BJ (cell line): ENCODE measurements at regions not wholly inside any gene's neighbourhood (a gene's known extent, or its start where the extent isn't known, plus 50 kb on each side); places are given as distances from the start of the nearest gene placed in this dataset.

Source experiments
- CTCF ChIA-PET: fragments of 350-600 bp; formaldehyde crosslinking; extraction: SDS; loops from one replicate; lab custom pipeline; 2021; ENCODE audit warnings: antibody characterized with exemption, inconsistent platforms; lab: Yijun Ruan, JAX
- POLR2A ChIA-PET: fragments of 300-600 bp; sonication (Branson Sonifier 250); formaldehyde crosslinking; extraction: SDS; loops from one replicate; lab custom pipeline; 2021; ENCODE audit warnings: antibody characterized with exemption; lab: Charles Lee
- DNase-seq: peaks from one replicate; pipeline ENCODE4 v3.0.0-alpha.2; 2011; ENCODE audit warnings: low read depth
- H3K27me3 ChIP-seq: 2 replicates; pipeline ENCODE4 v1.6.0; 2011; ENCODE audit warnings: low read length; ENCODE audit not compliant: control insufficient read depth, insufficient read depth
- H3K36me3 ChIP-seq: 2 replicates; pipeline ENCODE4 v1.5.1; 2011; ENCODE audit warnings: low read length; ENCODE audit not compliant: control insufficient read depth, insufficient read depth
- H3K4me3 ChIP-seq: 2 replicates; pipeline ENCODE4 v1.5.1; 2011; ENCODE audit warnings: low read depth, mild to moderate bottlenecking, control low read depth, low read length
- CTCF ChIP-seq: IDR thresholded peaks from 2 replicates; pipeline ENCODE4 v1.5.1; 2011; ENCODE audit warnings: low read depth, mild to moderate bottlenecking, control low read depth, inconsistent platforms, low read length, moderate library complexity; ENCODE audit not compliant: insufficient read depth

DNA sequence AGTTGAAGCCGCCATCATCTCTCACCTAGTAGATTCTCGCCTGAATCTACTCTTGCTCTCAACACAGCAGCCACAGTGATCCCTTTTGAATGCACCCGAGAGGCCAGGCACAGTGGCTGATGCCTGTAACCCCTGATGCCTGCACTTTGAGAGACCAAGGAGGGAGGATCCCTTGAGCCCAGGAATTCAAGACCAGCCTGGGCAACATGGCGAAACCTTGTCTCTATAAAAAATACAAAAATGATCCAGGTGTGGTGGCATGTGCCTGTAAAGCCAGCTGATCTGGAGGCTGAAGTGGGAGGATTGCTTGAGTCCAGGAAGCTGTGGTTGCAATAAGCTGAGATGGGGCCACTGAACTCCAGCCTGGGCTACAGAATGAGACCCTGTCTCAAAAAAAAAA, 60.3 kb upstream of the EML4 start:
- H3K27me3 ChIP-seq = no peaks in the 10 kb centered on the region
- H3K4me3 ChIP-seq = no peak overlapping the region
- no peaks in the 10 kb centered on the region for H3K36me3 ChIP-seq
- CTCF ChIA-PET = no interaction called here
- no peak for TF ChIP-seq CTCF
- no peak for DNase-seq
- POLR2A ChIA-PET = no interaction called here

DNA sequence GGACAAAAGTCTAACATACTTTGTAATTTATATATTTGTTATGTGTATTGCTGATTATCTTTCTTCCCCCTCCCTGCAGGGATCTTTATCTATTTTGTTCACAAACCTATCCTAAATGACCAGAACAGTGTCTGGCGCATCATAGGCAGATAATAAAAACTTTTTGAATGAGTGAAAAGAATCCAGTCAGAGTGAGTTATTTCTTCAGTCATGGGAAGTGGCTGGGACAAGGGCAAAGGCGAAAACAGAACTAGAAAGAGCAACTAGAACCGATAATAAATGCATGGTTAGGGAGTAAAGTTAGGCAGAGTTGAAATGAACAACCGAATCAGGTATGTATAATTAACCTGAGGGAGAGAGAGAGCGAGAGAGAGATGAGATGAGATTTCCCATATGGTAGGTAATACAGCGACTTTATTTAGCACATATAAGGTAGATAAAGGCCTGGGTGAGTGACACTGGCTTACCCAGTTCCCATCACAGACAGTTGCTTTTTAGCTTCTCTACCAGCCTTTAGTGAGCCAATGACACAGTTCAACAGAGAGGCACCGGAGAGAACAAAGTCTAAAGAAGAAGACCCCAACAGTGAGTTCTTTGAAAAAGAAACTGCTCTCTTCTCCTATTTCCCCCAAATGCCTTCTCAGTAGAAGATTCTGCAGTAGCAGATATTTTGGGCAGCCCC, 59.1 kb upstream of the EML4 start:
- no peaks in the 10 kb centered on the region for H3K27me3 ChIP-seq
- CTCF ChIA-PET = no interaction called here
- no peak for DNase-seq
- H3K4me3 ChIP-seq = no peak overlapping the region
- no peaks in the 10 kb centered on the region for H3K36me3 ChIP-seq
- POLR2A ChIA-PET = no interaction called here
- no peak for TF ChIP-seq CTCF

GRCh38 chr2:42110641-42111322, 58.4 kb upstream of the EML4 start:
- ChIA-PET POLR2A (interaction anchor here (0.6 kb wide), 1 partner anchor 64 kb away, joined by 4 read pairs; no protein-coding TSS in a partner anchor), CTCF (no interaction called here)
- no peak for TF ChIP-seq CTCF
- H3K36me3 ChIP-seq = no peaks in the 10 kb centered on the region
- DNase-seq = no peak
- H3K4me3 ChIP-seq = no peak overlapping the region
- H3K27me3 ChIP-seq = no peaks in the 10 kb centered on the region

- no peak for DNase-seq
- Histone ChIP-seq H3K36me3 (no peaks in the 10 kb centered on the region), H3K27me3 (no peaks in the 10 kb centered on the region), H3K4me3 (no peak overlapping the region)
- CTCF ChIA-PET = no interaction called here
- TF ChIP-seq CTCF = no peak
- POLR2A ChIA-PET = no interaction called here
These were observed 56.7 kb upstream of the EML4 start for GRCh38 chr2:42112418-42112817.

- Histone ChIP-seq H3K36me3 (no peaks in the 10 kb centered on the region), H3K27me3 (no peaks in the 10 kb centered on the region), H3K4me3 (no peak overlapping the region)
- TF ChIP-seq CTCF = no peak
- DNase-seq = no peak
- ChIA-PET POLR2A (interaction anchor here (1.0 kb wide), 1 partner anchor 34 kb away, joined by 9 read pairs; no protein-coding TSS in a partner anchor), CTCF (interaction anchor here (1.0 kb wide), 1 partner anchor 10 kb away, joined by 4 read pairs; no protein-coding TSS in a partner anchor)
These were observed 55.7 kb upstream of the EML4 start for GRCh38 chr2:42113452-42113851.
